H1 (cell line): ENCODE measurements at regions not wholly inside any gene's neighbourhood (a gene's known extent, or its start where the extent isn't known, plus 50 kb on each side); places are given as distances from the start of the nearest gene placed in this dataset.

Experiments
- CTCF ChIA-PET: fragments of 300-600 bp; sonication (Branson Sonifier 250); formaldehyde crosslinking; loops from one replicate; lab custom pipeline; 2021; ENCODE audit not compliant: partially characterized antibody; lab: Charles Lee
- POLR2A ChIA-PET: fragments of 300-600 bp; sonication (Branson Sonifier 250); formaldehyde crosslinking; loops from one replicate; lab custom pipeline; 2021; ENCODE audit warnings: inconsistent platforms; ENCODE audit not compliant: partially characterized antibody; lab: Charles Lee
- DNase-seq, 2 experiments: peaks; one replicate each; pipeline versions ENCODE4 v3.0.0 to v3.0.0-alpha.2; 2010 to 2022; ENCODE audit warnings: low spot score in 2 of 2, low read depth in 1 of 2, mixed read lengths in 1 of 2
- FAIRE-seq: peaks from 2 replicates; lab custom pipeline; 2011; peaks lifted over from hg19 to GRCh38; lab: Jason Lieb, UNC
- H2AFZ ChIP-seq: 2 replicates; pipeline ENCODE4 v1.8.1; 2012; ENCODE audit warnings: low read length, inconsistent platforms
- H2AK5ac ChIP-seq: 2 replicates; pipeline ENCODE4 v1.6.1; 2013; ENCODE audit warnings: low read depth, low read length
- H2BK120ac ChIP-seq: replicated peaks from 2 replicates; pipeline ENCODE3; 2013; ENCODE audit warnings: low read depth, low read length, inconsistent platforms
- H2BK12ac ChIP-seq: 2 replicates; pipeline ENCODE4 v1.6.1; 2013; ENCODE audit warnings: low read depth, low read length
- H2BK15ac ChIP-seq: 2 replicates; pipeline ENCODE4 v1.6.1; 2013; ENCODE audit warnings: low read length
- H2BK20ac ChIP-seq: 2 replicates; pipeline ENCODE4 v1.6.1; 2013; ENCODE audit warnings: low read length
- H2BK5ac ChIP-seq: 2 replicates; pipeline ENCODE4 v1.6.1; 2013; ENCODE audit warnings: low read depth, low read length
- H3K14ac ChIP-seq: 2 replicates; pipeline ENCODE4 v1.6.1; 2013; ENCODE audit warnings: inconsistent platforms; ENCODE audit not compliant: insufficient read length
- H3K18ac ChIP-seq: 2 replicates; pipeline ENCODE4 v1.6.1; 2013; ENCODE audit warnings: low read length; ENCODE audit errors: extremely low read depth
- H3K23ac ChIP-seq: 2 replicates; pipeline ENCODE4 v1.6.1; 2013; ENCODE audit warnings: inconsistent platforms; ENCODE audit not compliant: insufficient read length
- H3K23me2 ChIP-seq: 2 replicates; pipeline ENCODE4 v1.6.1; 2013; ENCODE audit warnings: low read depth, low read length
- H3K27ac ChIP-seq: 2 replicates; pipeline ENCODE4 v1.6.1; 2011; ENCODE audit warnings: low read depth, low read length, inconsistent platforms
- H3K27me3 ChIP-seq, 4 experiments: replicated peaks in 1 of 4; 1 replicate in 1 of 4; 2 replicates in 3 of 4; pipeline versions ENCODE4 v1.6.1 to v1.8.1; 2011 to 2013; ENCODE audit warnings: low read length in 3 of 4, mild to moderate bottlenecking in 3 of 4, inconsistent platforms in 2 of 4, mixed read lengths in 2 of 4, moderate library complexity in 1 of 4; ENCODE audit not compliant: control insufficient read depth in 3 of 4, insufficient read depth in 3 of 4; ENCODE audit errors: extremely low read depth in 1 of 4
- H3K36me3 ChIP-seq, 4 experiments: 2 replicates each; pipeline versions ENCODE4 v1.6.1 to v1.8.1; 2011 to 2013; ENCODE audit warnings: mild to moderate bottlenecking in 4 of 4, low read length in 3 of 4, moderate library complexity in 2 of 4, control low read depth in 1 of 4, inconsistent platforms in 1 of 4; ENCODE audit not compliant: insufficient read depth in 4 of 4, control insufficient read depth in 2 of 4
- H3K4ac ChIP-seq: replicated peaks from 2 replicates; pipeline ENCODE3; 2013; ENCODE audit warnings: low read length, low read depth, mixed read lengths, inconsistent platforms; ENCODE audit not compliant: insufficient read length
- H3K4me1 ChIP-seq, 4 experiments: replicated peaks in 1 of 4; 1 replicate in 1 of 4; 2 replicates in 3 of 4; pipeline versions ENCODE4 v1.6.1 to v1.8.1; 2011 to 2013; ENCODE audit warnings: low read length in 3 of 4, inconsistent platforms in 2 of 4, mixed read lengths in 1 of 4; ENCODE audit not compliant: insufficient read depth in 4 of 4, control insufficient read depth in 3 of 4
- H3K4me2 ChIP-seq, 2 experiments: 2 replicates each; pipeline versions ENCODE4 v1.6.1 to v1.8.1; 2011 to 2013; ENCODE audit warnings: low read depth in 2 of 2, low read length in 2 of 2, control low read depth in 1 of 2, inconsistent platforms in 1 of 2, mild to moderate bottlenecking in 1 of 2; ENCODE audit not compliant: insufficient read depth in 1 of 2
- H3K4me3 ChIP-seq, 4 experiments: fragments of 200-600, 300-600 bp in 1 of 4; sonication (generic), shearing (Covaris generic), sonication (Bioruptor Twin) in 1 of 4; 2 replicates each; pipeline versions ENCODE4 v1.5.1 to v1.8.1; 2011 to 2016; ENCODE audit warnings: low read length in 4 of 4, low read depth in 3 of 4, control low read depth in 2 of 4, inconsistent platforms in 2 of 4, mild to moderate bottlenecking in 2 of 4, mixed read lengths in 1 of 4, moderate library complexity in 1 of 4; ENCODE audit not compliant: insufficient read depth in 2 of 4; ENCODE audit errors: extremely low read depth in 1 of 4
- H3K56ac ChIP-seq: replicated peaks from 2 replicates; pipeline ENCODE3; 2013; ENCODE audit warnings: low read depth, mild to moderate bottlenecking, mixed read lengths, low read length, inconsistent platforms; ENCODE audit not compliant: insufficient read length
- H3K79me1 ChIP-seq: 2 replicates; pipeline ENCODE4 v1.6.1; 2013; ENCODE audit warnings: low read depth, low read length, control low read depth
- H3K79me2 ChIP-seq, 2 experiments: 2 replicates each; pipeline versions ENCODE4 v1.6.1 to v1.8.1; 2012 to 2013; ENCODE audit warnings: low read length in 2 of 2, mild to moderate bottlenecking in 2 of 2, inconsistent platforms in 1 of 2; ENCODE audit not compliant: insufficient read depth in 2 of 2, control insufficient read depth in 1 of 2
- H3K9ac ChIP-seq, 4 experiments: replicated peaks in 1 of 4; 1 replicate in 1 of 4; 2 replicates in 3 of 4; pipeline versions ENCODE4 v1.6.1 to v1.8.1; 2011 to 2013; ENCODE audit warnings: low read depth in 3 of 4, low read length in 3 of 4, control low read depth in 2 of 4, mild to moderate bottlenecking in 2 of 4, moderate library complexity in 2 of 4, inconsistent platforms in 1 of 4; ENCODE audit errors: extremely low read depth in 1 of 4
- H3K9me3 ChIP-seq, 2 experiments: 2 replicates each; pipeline versions ENCODE4 v1.6.1 to v1.8.1; 2012 to 2013; ENCODE audit warnings: mild to moderate bottlenecking in 2 of 2, moderate library complexity in 2 of 2, control low read depth in 1 of 2, inconsistent platforms in 1 of 2, low read depth in 1 of 2, low read length in 1 of 2, mixed read lengths in 1 of 2; ENCODE audit not compliant: insufficient read depth in 2 of 2
- H4K20me1 ChIP-seq, 2 experiments: replicated peaks in 1 of 2; 2 replicates each; pipeline versions ENCODE3 to v1.8.1; 2011 to 2013; ENCODE audit warnings: inconsistent platforms in 2 of 2, low read length in 2 of 2, mild to moderate bottlenecking in 1 of 2; ENCODE audit not compliant: insufficient read depth in 2 of 2, control insufficient read depth in 1 of 2
- H4K5ac ChIP-seq: 2 replicates; pipeline ENCODE4 v1.6.1; 2013; ENCODE audit warnings: low read length, low read depth, mixed read lengths, inconsistent platforms; ENCODE audit not compliant: insufficient read length
- H4K8ac ChIP-seq: 2 replicates; pipeline ENCODE4 v1.8.0; 2013; ENCODE audit warnings: mild to moderate bottlenecking, moderate library complexity, low read length, inconsistent platforms; ENCODE audit not compliant: insufficient read depth; ENCODE audit errors: extremely low read depth
- H4K91ac ChIP-seq: replicated peaks from 2 replicates; pipeline ENCODE3; 2013; ENCODE audit warnings: low read length, mixed read lengths, inconsistent platforms; ENCODE audit not compliant: insufficient read length
- CHD2 ChIP-seq: IDR thresholded peaks from 2 replicates; pipeline ENCODE4 v1.6.1; 2012; ENCODE audit warnings: low read length, improper control_type of control experiment
- RAD21 ChIP-seq, 2 experiments: IDR thresholded peaks in 1 of 2; conservative IDR thresholded peaks in 1 of 2; 2 replicates each; pipeline ENCODE4 v1.6.1; 2011; ENCODE audit warnings: low read depth in 2 of 2, low read length in 2 of 2, improper control_type of control experiment in 1 of 2, inconsistent platforms in 1 of 2, mild to moderate bottlenecking in 1 of 2, moderate library complexity in 1 of 2
- WGBS, 2 experiments: shearing (Covaris generic) in 1 of 2; methylation state at CpG; one replicate each; pipeline versions ENCODE4 v1.1.6 to v1.1.7; 2013 to 2015; ENCODE audit warnings: low lambda C conversion rate in 2 of 2, mixed read lengths in 2 of 2, inconsistent platforms in 1 of 2, low coverage in 1 of 2, missing lambda C conversion rate in 1 of 2; ENCODE audit not compliant: insufficient replicate concordance in 2 of 2, insufficient coverage in 1 of 2, insufficient read length in 1 of 2; ENCODE audit errors: extremely low coverage in 1 of 2, missing lambda C conversion rate in 1 of 2; 5-methylcytosine and 5-hydroxymethylcytosine counted together
- TF ChIP-seq, protein P1 (sequence below), 3 experiments: IDR thresholded peaks; 1 replicate in 2 of 3; 2 replicates in 1 of 3; pipeline versions ENCODE4 v1.5.1 to v1.6.1; 2011; ENCODE audit warnings: low read length in 3 of 3, mild to moderate bottlenecking in 3 of 3, inconsistent platforms in 2 of 3, low read depth in 1 of 3, moderate library complexity in 1 of 3; ENCODE audit not compliant: insufficient read depth in 1 of 3; ENCODE audit errors: control extremely low read depth in 1 of 3

- TF ChIP-seq, protein P1, sequence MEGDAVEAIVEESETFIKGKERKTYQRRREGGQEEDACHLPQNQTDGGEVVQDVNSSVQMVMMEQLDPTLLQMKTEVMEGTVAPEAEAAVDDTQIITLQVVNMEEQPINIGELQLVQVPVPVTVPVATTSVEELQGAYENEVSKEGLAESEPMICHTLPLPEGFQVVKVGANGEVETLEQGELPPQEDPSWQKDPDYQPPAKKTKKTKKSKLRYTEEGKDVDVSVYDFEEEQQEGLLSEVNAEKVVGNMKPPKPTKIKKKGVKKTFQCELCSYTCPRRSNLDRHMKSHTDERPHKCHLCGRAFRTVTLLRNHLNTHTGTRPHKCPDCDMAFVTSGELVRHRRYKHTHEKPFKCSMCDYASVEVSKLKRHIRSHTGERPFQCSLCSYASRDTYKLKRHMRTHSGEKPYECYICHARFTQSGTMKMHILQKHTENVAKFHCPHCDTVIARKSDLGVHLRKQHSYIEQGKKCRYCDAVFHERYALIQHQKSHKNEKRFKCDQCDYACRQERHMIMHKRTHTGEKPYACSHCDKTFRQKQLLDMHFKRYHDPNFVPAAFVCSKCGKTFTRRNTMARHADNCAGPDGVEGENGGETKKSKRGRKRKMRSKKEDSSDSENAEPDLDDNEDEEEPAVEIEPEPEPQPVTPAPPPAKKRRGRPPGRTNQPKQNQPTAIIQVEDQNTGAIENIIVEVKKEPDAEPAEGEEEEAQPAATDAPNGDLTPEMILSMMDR (IDR thresholded peaks at IDR 0.05; ENCODE audit: control extremely low read depth in 1 of 3, insufficient read depth in 1 of 3, low read depth in 1 of 3, low read length in 3 of 3), result peak; percentile 32 to 48 (median 45)
- peak; percentile 66 to 74 for TF ChIP-seq RAD21 (IDR thresholded peaks at IDR 0.05 in 1 of 2, conservative IDR thresholded peaks at IDR 0.05 in 1 of 2; ENCODE audit: low read depth in 2 of 2, low read length in 2 of 2)
- no peak for TF ChIP-seq CHD2
- Histone ChIP-seq H3K9me3 (no peaks in the 10 kb centered on the region), H3K27me3 (peaks cover 0 to 2% (median 0%) of the 10 kb centered on the region in 4 experiments; a peak in 1 of 7 replicates), H4K8ac (no peak overlapping the region), H3K23me2 (no peaks in the 10 kb centered on the region; the same call in 1 of the 2 replicates), H3K79me2 (no peaks in the 10 kb centered on the region), H4K20me1 (no peaks in the 10 kb centered on the region), H2AK5ac (0 out of 2 replicates have a peak overlapping the region, but pooled peaks have one; percentile 8), H3K14ac (no peak overlapping the region), H2BK120ac (no peak overlapping the region), H2BK12ac (peak overlapping the region; percentile 29; the same call in 1 of the 2 replicates), H3K4me2 (no peak overlapping the region), H2BK15ac (0 out of 2 replicates have a peak overlapping the region, but pooled peaks have one; percentile 65), H2BK20ac (peak overlapping the region; percentile 15; the same call in 1 of the 2 replicates), H2BK5ac (no peak overlapping the region), H4K5ac (no peak overlapping the region), H3K56ac (no peak overlapping the region), H2AFZ (no peak overlapping the region), H4K91ac (no peak overlapping the region), H3K4ac (no peak overlapping the region), H3K79me1 (no peaks in the 10 kb centered on the region), H3K4me1 (peaks cover 0 to 9% (median 2%) of the 10 kb centered on the region in 4 experiments; a peak in 1 of 7 replicates), H3K18ac (peak overlapping the region; percentile 32; the same call in 1 of the 2 replicates), H3K4me3 (no peak overlapping the region), H3K27ac (no peak overlapping the region), H3K36me3 (no peaks in the 10 kb centered on the region), H3K9ac (no peak overlapping the region), H3K23ac (no peak overlapping the region)
- WGBS, 2 experiments, result 81% methylated on average over 3 of the region's 3 CpGs; no CpG with 5 or more reads in 1 of the 2 experiments
- FAIRE-seq, result no peak
- ChIA-PET POLR2A (no interaction called here), CTCF (interaction anchor here (0.5 to 7.1 kb wide), 18 partner anchors 10 to 256 kb away, joined by 3 to 63 read pairs (median 4); no protein-coding TSS in a partner anchor)
- no peak for DNase-seq
These were observed 513.6 kb downstream of the RASEF start for GRCh38 chr9:82549174-82549821.
